ENCODE measurements at regions not wholly inside any gene's neighbourhood (a gene's known extent, or its start where the extent isn't known, plus 50 kb on each side); places are given as distances from the start of the nearest gene placed in this dataset.

- DNase-seq: no peak
These were observed 241.1 kb downstream of the TLR4 start for GRCh38 chr9:117945286-117945685.

DNA sequence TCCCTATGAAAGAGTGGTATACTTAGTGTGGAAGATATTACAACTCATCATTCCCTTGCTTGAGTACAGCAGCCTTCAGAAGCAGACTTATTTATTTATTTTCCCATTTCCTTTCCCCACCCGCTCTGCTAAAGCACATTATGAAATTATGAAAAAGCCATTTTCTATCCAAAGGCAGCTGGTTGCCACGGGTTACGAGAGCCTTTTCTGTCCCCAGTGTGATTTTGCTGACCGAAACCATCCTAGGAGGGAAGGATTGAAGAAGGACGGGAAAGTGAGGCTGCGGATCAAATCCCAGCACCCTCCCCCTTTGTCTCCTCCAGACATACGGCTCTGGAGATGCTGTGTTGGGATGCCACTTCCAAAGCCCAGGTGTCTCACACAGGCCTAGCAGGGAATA is 246.9 kb downstream of the TLR4 start:
- no peak for DNase-seq

GRCh38 chr9:117952581-117952980 is 248.4 kb downstream of the TLR4 start:
- peak in 1 of 2 experiments; percentile 15 for DNase-seq

DNA sequence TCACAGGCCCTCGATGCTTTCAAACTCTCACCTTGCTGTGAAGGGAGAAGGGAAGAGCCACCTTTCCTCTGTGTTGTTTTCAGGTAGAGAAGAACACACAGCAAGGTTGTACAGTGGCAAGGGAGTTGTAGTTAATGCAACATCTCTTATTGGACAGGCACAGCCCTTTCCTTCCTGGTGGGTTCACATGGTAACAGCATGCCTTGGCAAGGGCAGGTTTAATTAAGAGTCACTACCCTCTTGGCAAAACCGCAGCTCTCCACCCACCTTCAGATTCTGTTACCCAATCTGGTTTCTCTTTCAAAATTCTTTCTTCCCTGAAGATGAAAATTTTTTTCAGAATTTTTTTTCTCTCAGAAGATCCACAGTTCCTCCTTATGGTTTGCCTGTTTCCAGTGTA is 253.1 kb downstream of the TLR4 start:
- DNase-seq: peak; percentile 67 to 91

GRCh38 chr9:117958726-117959125 is 254.5 kb downstream of the TLR4 start:
- DNase-seq: no peak

DNA sequence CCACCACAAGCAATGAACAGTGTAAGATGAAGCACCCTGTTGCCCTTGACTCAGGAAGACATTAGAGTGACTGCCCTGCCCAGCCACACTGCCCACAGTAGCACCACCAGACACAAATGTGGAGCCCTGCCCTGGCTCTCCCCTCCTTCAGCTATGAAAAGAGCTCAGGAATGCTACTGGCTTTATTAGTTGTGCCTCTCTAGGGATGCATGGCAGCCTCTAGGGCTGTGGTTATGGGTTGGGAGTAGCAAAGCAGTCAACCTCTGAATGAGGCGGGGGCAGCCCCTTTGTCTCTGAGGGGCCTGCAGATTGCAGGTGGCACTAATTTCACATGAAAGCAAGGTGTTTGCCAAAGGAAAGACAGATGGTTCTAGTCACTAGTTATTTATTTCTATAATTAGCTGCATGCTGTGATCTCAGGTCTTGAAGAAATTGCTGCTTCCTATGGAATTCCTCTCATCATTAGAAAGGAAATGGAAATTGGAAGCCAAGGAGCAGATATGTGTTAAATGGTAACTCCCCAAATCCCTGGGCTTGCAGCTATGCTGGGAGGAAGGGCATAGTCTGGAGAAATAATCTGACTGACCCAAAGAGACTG is 259.4 kb downstream of the TLR4 start:
- peak in 1 of 2 experiments; percentile 33 for DNase-seq

DNA sequence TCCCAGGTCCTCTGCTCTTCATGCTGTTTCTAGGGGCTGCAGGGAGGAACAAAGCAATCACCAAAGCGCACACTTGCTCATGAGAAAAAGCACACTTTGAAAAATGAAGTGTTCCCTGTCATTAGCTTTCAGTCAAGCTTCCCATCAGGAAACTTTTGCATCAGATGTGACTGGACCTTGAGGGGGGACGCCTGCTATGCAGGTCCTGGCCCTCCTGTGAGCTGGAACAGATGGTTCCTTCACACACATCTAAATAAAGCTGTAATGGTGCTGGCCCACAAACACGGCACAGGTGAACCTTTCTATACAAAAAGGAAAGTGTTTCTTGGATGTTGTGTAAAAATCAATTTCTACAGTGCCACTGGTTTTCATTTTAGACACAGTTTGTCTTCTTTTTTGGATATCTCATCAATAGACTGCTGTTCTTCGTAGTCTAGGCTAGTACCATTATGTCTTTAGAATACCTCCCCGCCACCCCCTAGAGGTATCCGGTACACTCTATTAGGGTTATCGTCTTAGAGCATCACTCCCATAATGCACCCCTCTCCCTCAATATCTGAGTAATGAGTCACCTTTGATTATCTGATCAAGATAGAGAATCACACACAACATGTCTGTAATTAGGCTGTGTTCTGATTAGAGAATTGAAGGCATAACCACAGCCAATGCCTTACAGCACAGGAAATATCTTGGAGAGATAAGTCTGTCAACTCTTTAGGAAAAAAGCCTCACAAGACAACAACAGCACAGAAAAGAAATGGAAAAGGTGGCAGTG is 266.3 kb downstream of the TLR4 start:
- no peak for DNase-seq

GRCh38 chr9:117974108-117974507 is 269.9 kb downstream of the TLR4 start:
- no peak for DNase-seq

GRCh38 chr9:117979914-117980313 is 275.7 kb downstream of the TLR4 start:
- DNase-seq: no peak

GRCh38 chr9:117987945-117988344 is 283.7 kb downstream of the TLR4 start:
- no peak for DNase-seq

- peak; percentile 88 to 98 for DNase-seq
These were observed 287.8 kb downstream of the TLR4 start for GRCh38 chr9:117992006-117992405.

- no peak for DNase-seq
These were observed 296.4 kb downstream of the TLR4 start for GRCh38 chr9:118000581-118000980.

DNA sequence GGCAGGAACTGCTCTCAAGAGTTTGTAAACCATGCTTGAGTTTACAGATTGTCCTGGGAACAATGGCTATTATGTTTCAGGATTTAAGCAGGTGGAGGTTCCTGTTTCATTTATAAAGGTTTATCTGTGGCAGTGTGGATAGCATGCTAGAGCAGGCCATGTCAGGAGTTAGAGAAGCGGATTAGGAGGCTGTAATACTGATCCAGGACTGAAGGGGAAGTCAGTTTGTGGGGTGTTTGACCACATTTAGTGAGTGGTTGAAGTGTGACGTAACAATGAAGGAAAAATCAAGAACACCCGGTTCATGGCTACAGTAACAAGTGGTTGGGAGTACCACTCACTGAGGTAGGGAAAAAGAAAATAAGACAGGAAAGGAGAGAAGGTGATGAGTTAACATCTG is 299.0 kb downstream of the TLR4 start:
- peak in 1 of 2 experiments; percentile 15 for DNase-seq

- DNase-seq: peak in 1 of 2 experiments; percentile 56
These were observed 304.0 kb downstream of the TLR4 start for GRCh38 chr9:118008246-118008645.

GRCh38 chr9:118009614-118010013 is 305.4 kb downstream of the TLR4 start:
- DNase-seq: peak; percentile 30 to 82

DNA sequence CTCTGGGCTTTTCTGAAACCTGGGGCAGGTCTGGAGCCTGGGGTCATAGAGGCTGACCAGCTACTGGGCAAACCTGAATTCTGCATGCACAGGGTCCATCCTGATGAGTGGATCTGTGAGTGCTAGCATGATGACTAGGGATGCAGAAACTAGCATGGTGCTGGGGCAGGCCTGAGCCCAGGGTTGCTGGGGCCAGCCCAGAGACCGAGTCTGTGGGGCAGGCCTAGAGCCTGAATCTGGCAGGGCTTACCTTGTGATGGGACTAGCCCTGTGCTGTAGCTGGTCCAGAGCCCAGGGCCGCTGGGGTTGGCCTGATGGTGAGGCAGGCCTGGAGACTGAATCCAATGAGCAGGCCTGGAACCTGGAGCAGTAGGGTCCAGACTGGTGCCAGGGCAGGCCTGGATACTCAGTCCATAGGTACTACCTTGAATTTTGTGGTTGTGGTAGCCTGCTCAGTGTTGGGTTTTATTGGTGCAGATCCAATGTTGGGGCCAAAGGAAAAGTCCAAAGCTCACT is 313.5 kb downstream of the TLR4 start:
- DNase-seq: no peak

DNA sequence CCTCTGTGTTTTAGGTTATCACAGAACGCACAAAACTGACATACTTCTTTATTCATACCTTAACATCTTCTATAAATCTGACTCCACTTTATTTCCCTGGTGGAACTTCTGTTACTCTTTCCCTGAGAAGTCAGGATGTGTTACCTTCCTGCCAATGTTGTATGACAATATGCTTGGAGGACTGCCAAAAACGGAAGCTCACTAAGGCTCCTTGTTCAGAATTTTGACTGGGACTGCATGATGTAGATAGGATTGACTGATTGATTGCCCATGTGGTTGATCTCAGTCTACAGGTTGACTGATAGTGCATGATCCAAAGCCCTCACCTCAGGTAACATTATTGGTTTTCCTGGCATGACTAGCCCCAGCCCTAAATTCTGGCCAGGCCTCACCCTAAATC is 319.4 kb downstream of the TLR4 start:
- peak in 1 of 2 experiments; percentile 6 for DNase-seq

DNA sequence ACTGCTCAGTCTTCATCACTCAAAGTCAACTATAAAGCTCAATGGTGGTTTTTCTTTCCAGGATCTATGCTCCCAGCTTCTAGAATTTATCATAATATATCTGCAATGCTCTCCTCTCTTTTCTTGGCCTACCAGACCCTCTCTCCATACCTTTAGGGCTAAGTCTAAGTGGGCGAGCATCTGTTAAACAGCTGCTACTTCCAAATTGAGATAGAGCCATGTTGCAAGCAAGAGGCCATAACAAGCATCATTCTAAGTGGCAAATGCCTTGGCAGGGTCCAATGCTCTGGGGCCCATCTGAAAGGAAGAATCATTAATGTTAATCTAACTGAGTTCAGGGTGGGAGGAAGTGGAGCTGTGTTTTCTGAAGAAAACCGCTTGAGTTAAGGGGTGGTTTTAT is 324.0 kb downstream of the TLR4 start:
- DNase-seq: no peak

DNA sequence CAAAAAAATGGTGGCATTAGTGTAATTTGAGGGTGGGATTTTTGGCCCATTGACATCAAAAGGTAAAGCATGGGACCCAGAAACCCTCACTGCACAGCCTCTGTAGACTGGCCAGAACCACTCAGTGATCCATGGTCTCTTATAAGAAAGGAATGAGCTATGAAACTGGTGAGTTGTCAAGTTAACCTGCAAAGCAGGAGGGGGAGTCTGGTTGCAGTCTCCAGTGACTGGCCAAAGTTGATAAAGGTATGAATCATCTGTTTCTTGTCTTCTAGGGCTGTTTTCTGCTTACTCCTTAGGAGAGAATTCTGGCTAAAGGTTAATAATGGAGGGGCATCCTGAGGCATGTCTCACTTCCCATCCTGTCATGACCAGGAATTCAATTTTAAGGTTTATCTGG is 325.2 kb downstream of the TLR4 start:
- DNase-seq: no peak

DNA sequence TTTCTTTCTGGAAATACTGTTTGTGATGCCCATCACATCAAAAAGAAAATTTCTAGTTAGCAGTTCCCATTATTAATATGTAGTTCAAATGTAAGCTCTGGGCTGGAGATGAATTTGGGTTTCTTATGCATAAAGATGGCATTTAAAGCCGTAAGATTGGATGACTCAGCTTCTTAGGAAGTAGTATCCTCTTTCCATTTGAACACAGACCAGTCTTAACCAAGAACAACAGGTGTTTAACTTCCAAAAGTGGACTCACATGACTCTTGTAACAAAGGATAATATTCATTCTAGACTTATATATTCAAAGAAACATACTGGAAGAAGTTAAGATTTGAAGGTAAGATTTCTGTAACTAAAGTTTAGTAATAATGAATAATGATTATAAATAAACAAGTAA is 330.5 kb downstream of the TLR4 start:
- DNase-seq: no peak

- peak in 1 of 2 experiments; percentile 1 for DNase-seq
These were observed 334.5 kb downstream of the TLR4 start for GRCh38 chr9:118038713-118039112.

- DNase-seq: peak in 1 of 2 experiments; percentile 11
These were observed 354.0 kb downstream of the TLR4 start for GRCh38 chr9:118058227-118058626.

DNA sequence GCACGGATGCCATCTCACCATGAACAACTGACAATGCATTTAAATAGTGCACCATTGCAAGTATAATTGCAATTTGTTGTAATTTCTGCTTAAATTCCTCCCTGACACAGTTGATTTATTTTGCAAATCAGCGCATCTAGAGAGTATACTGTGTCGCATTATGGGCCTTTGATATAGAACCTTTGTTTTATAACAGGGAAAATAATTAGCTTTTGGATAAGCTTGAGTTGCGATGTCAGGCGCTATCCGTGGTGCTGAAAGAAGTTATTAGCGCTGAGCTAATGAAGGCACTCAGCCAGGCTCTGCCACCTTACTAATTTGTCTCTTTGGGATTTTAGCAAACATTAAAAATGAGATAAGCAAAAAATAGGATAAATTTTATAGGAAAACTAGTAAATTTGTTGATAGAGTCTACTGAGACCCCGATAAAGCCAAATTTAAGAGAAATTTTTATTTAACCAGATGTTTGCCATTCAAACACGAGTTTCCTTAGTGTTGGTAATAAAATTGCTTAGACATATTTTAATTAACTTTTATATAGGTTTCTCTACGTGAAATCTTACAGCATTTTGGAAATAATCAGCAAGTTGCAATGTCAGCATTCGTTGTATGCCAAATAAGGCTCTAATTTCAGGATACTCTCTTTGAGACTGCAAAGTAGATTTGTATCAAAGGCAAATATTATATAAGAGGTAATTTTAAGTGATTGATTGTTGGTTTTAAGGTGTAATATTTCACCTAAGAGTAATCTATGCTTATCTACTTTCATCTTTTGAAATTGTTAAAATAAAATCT is 355.5 kb downstream of the TLR4 start:
- DNase-seq: peak in 1 of 2 experiments; percentile 5

DNA sequence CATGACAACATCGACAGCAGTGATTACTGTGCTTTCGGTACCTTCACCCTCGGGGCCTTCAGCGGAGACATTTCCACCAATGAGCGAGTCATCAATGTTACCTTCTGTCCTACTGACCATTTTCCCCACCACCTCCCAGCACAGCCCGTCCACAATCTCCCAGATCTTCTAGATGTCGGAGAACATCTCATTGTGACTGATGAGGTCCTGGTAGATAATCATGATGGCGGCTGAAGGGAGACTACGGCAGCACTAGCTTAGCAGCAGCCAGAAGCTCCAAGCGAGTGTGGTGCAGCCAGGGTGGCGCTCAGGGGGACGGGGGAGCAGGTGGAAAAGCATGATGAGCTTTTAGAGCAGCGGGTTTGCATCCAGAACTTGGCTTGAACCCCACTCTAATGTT is 379.0 kb downstream of the TLR4 start:
- no peak for DNase-seq

Measured in NCI-H2081 (cell line).